NCI-H82 treated with DMSO at 0.1 percent for 48 hours (cell line): ENCODE measurements at regions not wholly inside any gene's neighbourhood (a gene's known extent, or its start where the extent isn't known, plus 50 kb on each side); places are given as distances from the start of the nearest gene placed in this dataset.

ENCODE experiments used
- DNase-seq: peaks from one replicate; lab custom pipeline; 2025; ENCODE audit not compliant: unreplicated experiment; lab: John Stamatoyannopoulos, UW

- DNase-seq: no peak
Observed at GRCh38 chr12:102539651-102540553, 59.5 kb upstream of the IGF1 start.

DNA sequence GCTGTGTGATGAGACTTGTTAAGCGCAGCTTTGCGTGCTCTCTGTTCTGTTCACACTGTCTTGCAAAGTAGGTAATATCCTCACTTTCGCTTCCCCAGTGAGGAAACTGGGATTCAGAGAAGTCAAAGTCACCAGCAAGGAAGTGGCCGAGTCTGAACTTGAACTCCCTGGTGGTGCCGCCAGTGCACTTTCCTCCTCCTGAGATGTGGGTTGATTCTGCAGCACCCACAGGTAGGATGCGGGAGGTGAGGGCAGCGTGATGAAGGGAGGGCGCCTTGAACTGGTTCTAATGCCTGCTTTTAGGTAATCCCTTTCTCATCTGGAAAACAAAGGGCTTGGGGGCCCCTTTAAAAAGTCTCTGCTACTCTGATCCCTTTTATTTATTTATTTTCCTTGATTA lies 54.9 kb upstream of the IGF1 start:
- no peak for DNase-seq

- no peak for DNase-seq
Observed at GRCh38 chr12:102534899-102535298, 54.5 kb upstream of the IGF1 start.

DNA sequence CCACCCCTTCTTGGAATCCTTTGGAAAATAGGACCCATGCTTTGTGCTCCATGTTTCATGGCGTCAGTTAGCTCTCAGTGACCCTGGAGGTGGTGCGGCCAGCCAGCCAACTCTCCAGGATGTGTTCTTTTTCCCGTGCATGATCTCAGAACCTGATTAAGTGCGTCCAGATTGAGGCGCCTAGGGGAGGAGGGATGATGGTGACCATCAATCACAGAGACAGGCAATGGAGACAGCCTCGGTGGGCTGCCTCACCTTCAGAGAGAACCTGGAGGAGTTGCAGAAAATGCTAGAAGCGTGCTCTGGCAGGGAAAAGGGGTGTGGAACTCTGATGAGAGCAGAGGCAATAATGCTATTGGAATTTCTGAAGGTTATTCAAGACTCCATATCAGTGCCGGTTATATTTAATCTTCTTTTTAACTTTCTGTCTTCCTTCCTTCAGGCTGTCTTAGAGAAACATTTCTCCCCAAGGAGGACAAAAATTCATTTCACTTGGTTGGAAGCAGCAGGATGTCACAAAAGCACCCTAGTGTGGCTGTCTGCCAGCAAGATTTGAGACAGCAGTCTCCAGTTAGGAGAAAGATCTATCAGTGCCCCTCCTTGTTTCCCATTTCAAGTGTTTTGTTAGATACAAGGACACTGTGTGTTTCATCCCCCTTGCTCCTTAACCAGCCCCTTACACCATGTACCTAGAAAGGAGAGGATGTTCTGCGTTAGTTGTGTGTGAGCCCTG lies 53.3 kb upstream of the IGF1 start:
- no peak for DNase-seq
